Body of pancreas (tissue), 4 donors: ENCODE measurements at regions not wholly inside any gene's neighbourhood (a gene's known extent, or its start where the extent isn't known, plus 50 kb on each side); places are given as distances from the start of the nearest gene placed in this dataset.

ENCODE experiments used
- POLR2A ChIP-seq, 3 donors: fragments of 450-650 bp; IDR thresholded peaks; one replicate each; pipeline ENCODE4 v1.6.1; 2016; ENCODE audit warnings: antibody characterized with exemption in 3 of 3, mild to moderate bottlenecking in 2 of 3
- TF ChIP-seq, protein P1 (sequence below), 7 experiments: fragments of 450-650 bp in 4 of 7; fragments of 200-600 bp in 3 of 7; sonication (generic) in 3 of 7; IDR thresholded peaks; one replicate each; pipeline ENCODE4 v1.5.1; 2016 to 2019; ENCODE audit warnings: antibody characterized with exemption in 7 of 7

DNA sequence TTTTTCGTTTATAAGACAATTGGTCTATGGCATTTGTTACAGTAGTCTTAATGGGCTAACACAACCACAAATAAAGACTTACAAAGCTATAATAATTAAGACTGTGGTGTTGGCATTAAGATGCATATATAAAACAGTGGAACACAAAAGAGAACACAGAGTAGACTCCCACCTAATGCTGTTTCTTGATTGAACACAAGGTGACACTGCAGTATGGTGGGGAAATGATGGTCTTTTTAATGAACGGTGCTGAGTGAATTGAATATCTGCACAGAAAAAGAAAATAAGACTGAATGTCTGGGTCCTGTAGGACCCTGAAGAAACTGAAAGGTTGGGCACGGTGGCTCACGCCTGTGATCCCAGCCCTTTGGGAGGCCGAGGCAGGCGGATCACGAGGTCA, 1136.6 kb upstream of the NXPH2 start:
- TF ChIP-seq POLR2A (IDR thresholded peaks at IDR 0.05): no peak
- TF ChIP-seq, protein P1, sequence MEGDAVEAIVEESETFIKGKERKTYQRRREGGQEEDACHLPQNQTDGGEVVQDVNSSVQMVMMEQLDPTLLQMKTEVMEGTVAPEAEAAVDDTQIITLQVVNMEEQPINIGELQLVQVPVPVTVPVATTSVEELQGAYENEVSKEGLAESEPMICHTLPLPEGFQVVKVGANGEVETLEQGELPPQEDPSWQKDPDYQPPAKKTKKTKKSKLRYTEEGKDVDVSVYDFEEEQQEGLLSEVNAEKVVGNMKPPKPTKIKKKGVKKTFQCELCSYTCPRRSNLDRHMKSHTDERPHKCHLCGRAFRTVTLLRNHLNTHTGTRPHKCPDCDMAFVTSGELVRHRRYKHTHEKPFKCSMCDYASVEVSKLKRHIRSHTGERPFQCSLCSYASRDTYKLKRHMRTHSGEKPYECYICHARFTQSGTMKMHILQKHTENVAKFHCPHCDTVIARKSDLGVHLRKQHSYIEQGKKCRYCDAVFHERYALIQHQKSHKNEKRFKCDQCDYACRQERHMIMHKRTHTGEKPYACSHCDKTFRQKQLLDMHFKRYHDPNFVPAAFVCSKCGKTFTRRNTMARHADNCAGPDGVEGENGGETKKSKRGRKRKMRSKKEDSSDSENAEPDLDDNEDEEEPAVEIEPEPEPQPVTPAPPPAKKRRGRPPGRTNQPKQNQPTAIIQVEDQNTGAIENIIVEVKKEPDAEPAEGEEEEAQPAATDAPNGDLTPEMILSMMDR (IDR thresholded peaks at IDR 0.05): no peak
